ENCODE measurements at regions not wholly inside any gene's neighbourhood (a gene's known extent, or its start where the extent isn't known, plus 50 kb on each side); places are given as distances from the start of the nearest gene placed in this dataset.

DNA sequence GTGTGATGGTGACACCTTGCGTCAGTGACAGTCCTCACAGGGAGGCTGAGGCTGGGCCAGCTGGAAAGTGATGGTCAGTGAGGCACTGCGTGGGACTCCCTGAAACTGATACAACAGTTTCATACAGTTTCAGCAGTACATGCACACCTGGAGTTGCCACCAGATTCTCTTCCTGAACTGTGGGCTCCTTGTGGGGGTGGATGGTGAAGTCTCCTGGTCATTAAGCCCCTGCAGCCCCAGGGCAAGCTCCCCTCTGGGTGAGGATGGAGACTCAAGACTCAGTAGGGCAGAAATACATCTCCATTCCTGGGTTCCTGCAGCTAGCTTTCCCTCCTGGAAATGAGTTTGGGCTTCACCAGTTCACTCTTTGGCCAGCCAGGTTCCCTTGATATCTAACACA lies 392.7 kb downstream of the UQCRFS1 start:
- ATAC-seq (no peak), DNase-seq (no peak)
- CTCF ChIA-PET: no interaction called here
- Mint-ChIP-seq H3K4me3 (no peak overlapping the region), H3K4me1 (ENCODE audit: low read depth) (no peaks in the 10 kb centered on the region), H3K27me3 (no peaks in the 10 kb centered on the region), H3K36me3 (ENCODE audit: low read depth) (no peaks in the 10 kb centered on the region), H3K27ac (no peak overlapping the region), H3K9me3 (no peaks in the 10 kb centered on the region)
- intact Hi-C loops (cut with micrococcal nuclease): no loop called here
- POLR2A ChIA-PET: interaction anchor here (0.6 to 1.3 kb wide), 3 partner anchors 10 to 812 kb away, joined by 3 read pairs; no protein-coding TSS in a partner anchor
- TF ChIP-seq, protein P1, sequence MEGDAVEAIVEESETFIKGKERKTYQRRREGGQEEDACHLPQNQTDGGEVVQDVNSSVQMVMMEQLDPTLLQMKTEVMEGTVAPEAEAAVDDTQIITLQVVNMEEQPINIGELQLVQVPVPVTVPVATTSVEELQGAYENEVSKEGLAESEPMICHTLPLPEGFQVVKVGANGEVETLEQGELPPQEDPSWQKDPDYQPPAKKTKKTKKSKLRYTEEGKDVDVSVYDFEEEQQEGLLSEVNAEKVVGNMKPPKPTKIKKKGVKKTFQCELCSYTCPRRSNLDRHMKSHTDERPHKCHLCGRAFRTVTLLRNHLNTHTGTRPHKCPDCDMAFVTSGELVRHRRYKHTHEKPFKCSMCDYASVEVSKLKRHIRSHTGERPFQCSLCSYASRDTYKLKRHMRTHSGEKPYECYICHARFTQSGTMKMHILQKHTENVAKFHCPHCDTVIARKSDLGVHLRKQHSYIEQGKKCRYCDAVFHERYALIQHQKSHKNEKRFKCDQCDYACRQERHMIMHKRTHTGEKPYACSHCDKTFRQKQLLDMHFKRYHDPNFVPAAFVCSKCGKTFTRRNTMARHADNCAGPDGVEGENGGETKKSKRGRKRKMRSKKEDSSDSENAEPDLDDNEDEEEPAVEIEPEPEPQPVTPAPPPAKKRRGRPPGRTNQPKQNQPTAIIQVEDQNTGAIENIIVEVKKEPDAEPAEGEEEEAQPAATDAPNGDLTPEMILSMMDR (IDR thresholded peaks at IDR 0.05): no peak

DNA sequence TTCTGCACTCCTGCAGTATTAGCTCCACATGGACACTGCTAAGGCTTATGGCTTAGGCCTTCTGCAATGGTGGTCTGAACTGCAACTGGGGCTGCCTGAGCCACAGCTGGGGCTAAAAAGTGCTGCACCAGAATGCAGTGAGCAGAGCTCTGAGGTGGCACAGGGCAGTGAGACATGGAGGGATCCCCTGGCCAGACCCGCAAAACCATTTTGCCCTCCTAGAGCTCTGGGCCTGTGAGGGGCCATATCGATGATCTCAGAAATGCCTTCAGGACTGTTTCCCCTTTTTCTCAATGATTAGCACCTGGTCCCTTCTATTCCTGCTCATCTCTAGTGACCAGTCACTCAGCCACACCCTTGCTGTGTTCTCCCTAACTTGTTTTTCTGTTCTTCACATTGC lies 397.7 kb downstream of the UQCRFS1 start:
- Mint-ChIP-seq H3K4me1 (ENCODE audit: low read depth) (no peaks in the 10 kb centered on the region), H3K36me3 (ENCODE audit: low read depth) (no peaks in the 10 kb centered on the region), H3K4me3 (no peak overlapping the region), H3K27me3 (no peaks in the 10 kb centered on the region), H3K27ac (no peak overlapping the region), H3K9me3 (no peaks in the 10 kb centered on the region)
- ChIA-PET CTCF (no interaction called here), POLR2A (no interaction called here)
- DNase-seq (no peak), ATAC-seq (no peak)
- intact Hi-C loops (cut with micrococcal nuclease): no loop called here
- TF ChIP-seq, protein P1 (IDR thresholded peaks at IDR 0.05): no peak

DNA sequence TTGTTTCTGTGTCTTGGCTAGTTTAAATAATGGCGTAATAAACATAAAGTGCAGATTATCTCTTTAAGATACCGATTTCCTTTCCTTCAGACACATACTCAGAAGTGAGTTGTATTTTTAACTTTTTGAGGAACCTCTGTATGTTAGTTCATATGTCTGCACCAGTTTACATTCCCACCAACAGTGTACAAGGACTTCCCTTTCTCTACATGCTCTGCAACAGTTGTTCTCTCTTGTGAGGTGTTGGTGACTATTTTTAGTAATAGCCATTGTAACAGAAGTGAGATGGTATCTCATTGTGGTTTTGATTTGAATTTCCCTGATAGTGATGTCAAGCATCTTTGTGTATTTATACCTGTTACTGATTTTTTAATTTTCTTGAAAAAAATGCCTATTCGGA lies 418.6 kb downstream of the UQCRFS1 start:
- intact Hi-C loops (cut with micrococcal nuclease): no loop called here
- no peak overlapping the region for H3K27ac Mint-ChIP-seq
- H3K4me3 Mint-ChIP-seq: no peak overlapping the region
- peaks cover 1% of the 10 kb centered on the region for H3K4me1 Mint-ChIP-seq (ENCODE audit: low read depth)
- DNase-seq: no peak
- no peak for ATAC-seq
- TF ChIP-seq, protein P1 (IDR thresholded peaks at IDR 0.05): no peak
- peaks cover 1% of the 10 kb centered on the region for H3K36me3 Mint-ChIP-seq (ENCODE audit: low read depth)
- ChIA-PET POLR2A (no interaction called here), CTCF (no interaction called here)
- H3K9me3 Mint-ChIP-seq: peaks cover 4% of the 10 kb centered on the region
- peaks cover 31% of the 10 kb centered on the region for H3K27me3 Mint-ChIP-seq

DNA sequence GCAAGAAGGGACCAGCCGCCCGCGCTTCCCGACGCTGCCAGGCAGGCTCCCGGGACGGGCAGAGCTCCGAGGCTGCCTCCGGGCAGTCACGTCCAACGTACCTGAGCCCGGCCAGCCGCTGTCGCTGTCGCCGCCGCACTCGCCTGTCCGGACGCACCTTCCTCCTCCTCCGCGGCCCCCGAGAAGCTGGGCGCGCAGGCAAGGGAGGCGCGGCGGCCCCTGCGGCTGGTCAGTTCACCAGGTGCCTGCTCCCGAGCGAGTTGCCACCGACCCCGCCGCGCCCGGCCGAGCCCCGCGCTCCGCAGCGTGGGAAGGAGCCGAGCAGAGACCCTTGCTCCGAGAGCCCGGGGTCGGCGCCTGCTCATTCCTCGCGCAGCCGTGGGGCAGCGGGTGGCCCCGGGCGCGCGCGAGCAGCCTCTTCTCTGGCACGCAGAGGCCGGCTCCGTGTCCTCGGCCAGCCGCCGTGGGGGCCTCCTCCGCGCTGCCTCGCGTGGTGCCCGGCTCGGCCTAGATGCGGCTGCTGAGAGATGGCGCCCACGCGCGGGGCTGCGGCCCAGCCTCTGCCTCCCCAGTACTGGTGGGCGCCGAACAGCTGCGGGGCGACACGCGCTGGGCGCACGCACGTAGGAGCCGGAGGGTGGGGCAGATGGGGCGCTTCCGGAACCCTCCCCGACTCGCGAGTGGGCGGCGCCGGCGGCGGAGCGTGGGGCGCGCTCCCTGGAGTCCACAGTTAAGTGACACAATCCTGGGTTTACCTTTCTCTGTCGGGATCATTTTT lies 419.4 kb downstream of the UQCRFS1 start:
- ChIA-PET CTCF (no interaction called here), POLR2A (no interaction called here)
- TF ChIP-seq, protein P1 (IDR thresholded peaks at IDR 0.05): no peak
- H3K27ac Mint-ChIP-seq: no peak overlapping the region
- ATAC-seq (no peak), DNase-seq (no peak)
- H3K4me3 Mint-ChIP-seq: no peak overlapping the region
- intact Hi-C loops (cut with micrococcal nuclease): no loop called here
- peaks cover 1% of the 10 kb centered on the region for H3K4me1 Mint-ChIP-seq (ENCODE audit: low read depth)
- peaks cover 29% of the 10 kb centered on the region for H3K27me3 Mint-ChIP-seq
- peaks cover 1% of the 10 kb centered on the region for H3K36me3 Mint-ChIP-seq (ENCODE audit: low read depth)
- H3K9me3 Mint-ChIP-seq: peaks cover 4% of the 10 kb centered on the region

DNA sequence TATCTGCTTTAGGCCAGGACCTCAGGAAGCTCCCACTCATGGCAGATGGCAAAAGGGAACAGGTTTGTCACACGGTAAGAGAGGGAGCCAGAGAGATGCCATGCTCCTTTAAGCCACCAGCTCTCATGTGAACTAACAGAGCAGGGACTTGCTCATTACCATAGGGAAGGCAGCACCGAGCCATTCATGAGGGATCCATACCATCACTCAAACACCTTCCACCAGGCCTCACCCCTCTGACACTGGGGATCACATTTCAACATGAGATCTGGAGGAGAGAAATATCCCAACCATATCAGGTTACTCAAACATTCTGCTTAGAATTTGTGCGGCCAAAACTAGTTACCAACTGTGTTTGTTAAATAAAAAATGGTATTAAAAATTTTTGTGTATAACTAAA lies 427.0 kb downstream of the UQCRFS1 start:
- POLR2A ChIA-PET: no interaction called here
- Mint-ChIP-seq H3K4me1 (ENCODE audit: low read depth) (no peaks in the 10 kb centered on the region), H3K4me3 (no peak overlapping the region), H3K9me3 (peaks cover 20% of the 10 kb centered on the region), H3K27ac (no peak overlapping the region), H3K36me3 (ENCODE audit: low read depth) (no peaks in the 10 kb centered on the region), H3K27me3 (no peaks in the 10 kb centered on the region)
- no peak for DNase-seq
- TF ChIP-seq, protein P1 (IDR thresholded peaks at IDR 0.05): no peak
- no peak for ATAC-seq
- CTCF ChIA-PET: interaction anchor here (0.5 to 1.1 kb wide), 2 partner anchors 49 to 83 kb away, joined by 3 read pairs; no protein-coding TSS in a partner anchor
- intact Hi-C loops (cut with micrococcal nuclease): no loop called here

All from activated CD8-positive, alpha-beta T cell treated with anti-CD3 and anti-CD28 coated beads for 36 hours (primary cell).